HepG2 (cell line): ENCODE measurements at regions not wholly inside any gene's neighbourhood (a gene's known extent, or its start where the extent isn't known, plus 50 kb on each side); places are given as distances from the start of the nearest gene placed in this dataset.

Source experiments
- ATAC-seq: fragments of 200-7000 bp; cut with Tn5 transposase; 3 replicates; pipeline ENCODE4 v1.9.1; 2020; ENCODE audit warnings: mild to moderate bottlenecking, moderate library complexity
- BruUV-seq: library from RNA; stranded (reverse); fragments of 400-500 nt; replicated peaks from 2 replicates; lab custom pipeline; 2021; lab: Mats Ljungman, UMichigan
- CTCF ChIA-PET: fragments of 300-600 bp; formaldehyde crosslinking; extraction: SDS; loops from one replicate; lab custom pipeline; 2021; ENCODE audit warnings: low total read pairs, inconsistent platforms, low intra/inter-chr PET ratio; lab: Yijun Ruan, JAX
- POLR2A ChIA-PET: fragments of 350-600 bp; sonication (Branson Sonifier 250); formaldehyde crosslinking; loops from one replicate; lab custom pipeline; 2020; ENCODE audit warnings: antibody characterized with exemption, inconsistent platforms; lab: Yijun Ruan, JAX
- DNase-seq: peaks from one replicate; pipeline ENCODE4 v3.0.0-alpha.2; 2015; ENCODE audit warnings: low spot score
- FAIRE-seq: peaks from 3 replicates; lab custom pipeline; 2011; peaks lifted over from hg19 to GRCh38; lab: Jason Lieb, UNC
- H2AFZ ChIP-seq: one replicate; pipeline ENCODE4 v1.6.1; 2011; ENCODE audit warnings: low read length, inconsistent platforms
- H3K27ac ChIP-seq: fragments of 300-600 bp; 3 replicates; pipeline ENCODE4 v1.8.0; 2011; ENCODE audit warnings: mixed run types, mild to moderate bottlenecking, mixed read lengths, low read length, inconsistent platforms; ENCODE audit not compliant: insufficient read depth; ENCODE audit errors: extremely low read length
- H3K27me3 ChIP-seq, 2 experiments: fragments of 200-600 bp in 1 of 2; 2 replicates in 1 of 2; 3 replicates in 1 of 2; pipeline versions ENCODE4 v1.6.0 to v1.8.0; 2011; ENCODE audit warnings: low read length in 2 of 2, mild to moderate bottlenecking in 2 of 2, moderate library complexity in 2 of 2, inconsistent platforms in 1 of 2; ENCODE audit not compliant: insufficient read depth in 2 of 2, control insufficient read depth in 1 of 2
- H3K36me3 ChIP-seq, 2 experiments: fragments of 200-600 bp in 1 of 2; replicated peaks in 1 of 2; 2 replicates in 1 of 2; 3 replicates in 1 of 2; pipeline versions ENCODE4 v1.5.1 to v1.8.0; 2011; ENCODE audit warnings: low read length in 2 of 2, inconsistent platforms in 1 of 2; ENCODE audit not compliant: insufficient read depth in 2 of 2, control insufficient read depth in 1 of 2
- H3K4me1 ChIP-seq: 2 replicates; pipeline ENCODE4 v1.5.1; 2012; ENCODE audit warnings: low read length, inconsistent platforms; ENCODE audit not compliant: insufficient read depth
- H3K4me2 ChIP-seq: 2 replicates; pipeline ENCODE4 v1.6.0; 2011; ENCODE audit warnings: low read depth, low read length, inconsistent platforms
- H3K4me3 ChIP-seq, 3 experiments: fragments of 200-600 bp in 1 of 3; sonication (generic), shearing (Covaris generic) in 1 of 3; replicated peaks in 1 of 3; 2 replicates each; pipeline ENCODE4 v1.5.1; 2011 to 2016; ENCODE audit warnings: low read length in 3 of 3, inconsistent platforms in 2 of 3, low read depth in 2 of 3, mild to moderate bottlenecking in 2 of 3, control low read depth in 1 of 3, mixed read lengths in 1 of 3; ENCODE audit not compliant: insufficient read depth in 1 of 3
- H3K79me2 ChIP-seq: one replicate; pipeline ENCODE4 v1.6.1; 2011; ENCODE audit warnings: low read length, inconsistent platforms; ENCODE audit not compliant: insufficient read depth
- H3K9ac ChIP-seq: 2 replicates; pipeline ENCODE4 v1.6.0; 2011; ENCODE audit warnings: mild to moderate bottlenecking, low read depth, low read length, inconsistent platforms; ENCODE audit not compliant: insufficient read depth
- H3K9me3 ChIP-seq: 2 replicates; pipeline ENCODE4 v1.5.1; 2012; ENCODE audit warnings: mild to moderate bottlenecking, low read length
- H4K20me1 ChIP-seq: 2 replicates; pipeline ENCODE4 v1.6.0; 2011; ENCODE audit warnings: inconsistent platforms, mild to moderate bottlenecking, low read length, moderate library complexity; ENCODE audit not compliant: insufficient read depth
- GATA4 ChIP-seq: sonication (generic); IDR thresholded peaks from 2 replicates; pipeline ENCODE4 v1.6.1; 2016; ENCODE audit warnings: antibody characterized with exemption, low read depth, borderline replicate concordance
- KAT8 ChIP-seq: IDR thresholded peaks from 2 replicates; pipeline ENCODE4 v1.6.1; 2016; ENCODE audit warnings: missing genetic modification reagents, missing compliant biosample characterization
- SIX1 ChIP-seq: sonication (generic); formaldehyde crosslinking; IDR thresholded peaks from 2 replicates; pipeline ENCODE4 v1.4.0; 2020; ENCODE audit warnings: missing genetic modification reagents, borderline replicate concordance
- SRSF1 ChIP-seq: fragments of 200-400 bp; formaldehyde crosslinking; optimal IDR thresholded peaks from 2 replicates; pipeline ENCODE3; 2017; ENCODE audit warnings: mild to moderate bottlenecking, low read depth, low read length, moderate library complexity
- STAG1 ChIP-seq: sonication (generic); formaldehyde crosslinking; IDR thresholded peaks from 2 replicates; pipeline ENCODE4 v1.4.0; 2020; ENCODE audit warnings: missing genetic modification reagents
- XRCC5 ChIP-seq: fragments of 200-400 bp; formaldehyde crosslinking; optimal IDR thresholded peaks from 2 replicates; pipeline ENCODE3; 2017; ENCODE audit warnings: mild to moderate bottlenecking, low read length
- YEATS4 ChIP-seq: sonication (generic); formaldehyde crosslinking; IDR thresholded peaks from 2 replicates; pipeline ENCODE4 v1.4.0; 2020; ENCODE audit warnings: missing genetic modification reagents, borderline replicate concordance
- ZBTB44 ChIP-seq: sonication (generic); formaldehyde crosslinking; IDR thresholded peaks from 2 replicates; pipeline ENCODE4 v1.4.0; 2020; ENCODE audit warnings: missing genetic modification reagents
- ZNF251 ChIP-seq: sonication (generic); formaldehyde crosslinking; IDR thresholded peaks from 2 replicates; pipeline ENCODE4 v1.9.0; 2021; ENCODE audit warnings: mild to moderate bottlenecking, missing genetic modification reagents
- ZNF253 ChIP-seq: sonication (generic); formaldehyde crosslinking; IDR thresholded peaks from 2 replicates; pipeline ENCODE4 v1.8.0; 2022; ENCODE audit warnings: mild to moderate bottlenecking, missing genetic modification reagents, borderline replicate concordance
- ZNF282 ChIP-seq: fragments of 450-650 bp; IDR thresholded peaks from 2 replicates; pipeline ENCODE4 v1.6.1; 2018; ENCODE audit not compliant: partially characterized antibody
- ZNF607 ChIP-seq: sonication (generic); formaldehyde crosslinking; IDR thresholded peaks from 2 replicates; pipeline ENCODE4 v1.5.1; 2020; ENCODE audit warnings: missing genetic modification reagents, mild to moderate bottlenecking, borderline replicate concordance
- ZNF678 ChIP-seq: sonication (generic); formaldehyde crosslinking; IDR thresholded peaks from 2 replicates; pipeline ENCODE4 v1.4.0; 2020; ENCODE audit warnings: mild to moderate bottlenecking, missing genetic modification reagents
- ZNF709 ChIP-seq: sonication (generic); formaldehyde crosslinking; IDR thresholded peaks from 2 replicates; pipeline ENCODE4 v1.5.0; 2020; ENCODE audit warnings: mild to moderate bottlenecking, missing genetic modification reagents
- in situ Hi-C: cut with HindIII; loops from 2 replicates; pipeline ENCODE4 v1.10.0; 2017; ENCODE audit warnings: low pct_unique_long_range_greater_than_20kb; ENCODE audit not compliant: extremely low pct_ligation_motif_present
- intact Hi-C: fragments of 100-400 bp; cut with micrococcal nuclease; formaldehyde crosslinking; loops from one replicate; pipeline ENCODE4 v1.10.0; 2022; ENCODE audit not compliant: unreplicated experiment
- TF ChIP-seq, protein P1 (sequence below): IDR thresholded peaks from 2 replicates; pipeline ENCODE4 v1.6.1; 2016; ENCODE audit warnings: control low read depth
- TF ChIP-seq, protein P2 (sequence below): sonication (generic); formaldehyde crosslinking; IDR thresholded peaks from 2 replicates; pipeline ENCODE4 v1.4.0; 2020; ENCODE audit warnings: mild to moderate bottlenecking, missing genetic modification reagents

DNA sequence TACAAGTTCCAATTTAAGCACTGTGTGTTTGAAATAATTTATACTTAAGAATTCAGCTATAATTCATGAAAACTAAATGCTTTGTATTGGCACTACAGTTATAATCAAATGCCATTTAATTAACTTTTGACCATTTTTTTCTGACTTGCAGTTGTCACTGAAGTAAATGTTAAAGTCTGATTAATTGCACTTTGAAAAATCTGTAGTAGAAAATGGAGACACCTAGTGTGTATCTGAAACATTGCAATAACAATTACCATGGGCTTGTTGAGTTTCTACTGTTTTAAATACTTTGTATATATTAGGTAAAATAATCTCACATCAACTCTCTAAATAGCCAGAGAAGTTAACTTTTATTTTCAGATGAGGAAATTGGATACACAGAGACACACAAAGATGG is 458.6 kb upstream of the FSIP2 start:
- FAIRE-seq (peak; percentile 48), DNase-seq (peak; percentile 16), ATAC-seq (0 out of 3 replicates have a peak, but pooled peaks have one; percentile 33)
- Histone ChIP-seq H3K27ac (no peak overlapping the region), H4K20me1 (no peaks in the 10 kb centered on the region), H3K27me3 (no peaks in the 10 kb centered on the region), H3K4me1 (no peaks in the 10 kb centered on the region), H3K79me2 (no peaks in the 10 kb centered on the region), H2AFZ (no peak overlapping the region), H3K4me2 (no peak overlapping the region), H3K4me3 (no peak overlapping the region), H3K9ac (no peak overlapping the region), H3K36me3 (no peaks in the 10 kb centered on the region), H3K9me3 (no peaks in the 10 kb centered on the region)
- in situ Hi-C loops = loop anchor here (25.0 kb wide), 1 partner anchor 1182 kb away; no protein-coding TSS in a partner anchor
- POLR2A ChIA-PET = no interaction called here
- intact Hi-C loops = loop anchor here (1.0 kb wide), 1 partner anchor 72 kb away; no protein-coding TSS in a partner anchor
- BruUV-seq = no TSS peak
- CTCF ChIA-PET = interaction anchor here (3.1 kb wide), 1 partner anchor 72 kb away, joined by 24 read pairs; no protein-coding TSS in a partner anchor
- TF ChIP-seq SIX1 (CRISPR knock-in tag) = no peak
- no peak for TF ChIP-seq KAT8 (CRISPR knock-in tag)
- no peak for TF ChIP-seq GATA4
- no peak for TF ChIP-seq XRCC5
- TF ChIP-seq ZNF607 = no peak
- TF ChIP-seq, protein P1, sequence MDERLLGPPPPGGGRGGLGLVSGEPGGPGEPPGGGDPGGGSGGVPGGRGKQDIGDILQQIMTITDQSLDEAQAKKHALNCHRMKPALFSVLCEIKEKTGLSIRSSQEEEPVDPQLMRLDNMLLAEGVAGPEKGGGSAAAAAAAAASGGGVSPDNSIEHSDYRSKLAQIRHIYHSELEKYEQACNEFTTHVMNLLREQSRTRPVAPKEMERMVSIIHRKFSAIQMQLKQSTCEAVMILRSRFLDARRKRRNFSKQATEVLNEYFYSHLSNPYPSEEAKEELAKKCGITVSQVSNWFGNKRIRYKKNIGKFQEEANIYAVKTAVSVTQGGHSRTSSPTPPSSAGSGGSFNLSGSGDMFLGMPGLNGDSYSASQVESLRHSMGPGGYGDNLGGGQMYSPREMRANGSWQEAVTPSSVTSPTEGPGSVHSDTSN (CRISPR knock-in tag) = no peak
- TF ChIP-seq ZNF709 = no peak
- peak; percentile 49 for TF ChIP-seq STAG1
- no peak for TF ChIP-seq ZBTB44 (CRISPR knock-in tag)
- TF ChIP-seq ZNF253 (CRISPR knock-in tag) = no peak
- no peak for TF ChIP-seq ZNF678 (CRISPR knock-in tag)
- no peak for TF ChIP-seq SRSF1
- no peak for TF ChIP-seq YEATS4 (CRISPR knock-in tag)
- TF ChIP-seq, protein P2, sequence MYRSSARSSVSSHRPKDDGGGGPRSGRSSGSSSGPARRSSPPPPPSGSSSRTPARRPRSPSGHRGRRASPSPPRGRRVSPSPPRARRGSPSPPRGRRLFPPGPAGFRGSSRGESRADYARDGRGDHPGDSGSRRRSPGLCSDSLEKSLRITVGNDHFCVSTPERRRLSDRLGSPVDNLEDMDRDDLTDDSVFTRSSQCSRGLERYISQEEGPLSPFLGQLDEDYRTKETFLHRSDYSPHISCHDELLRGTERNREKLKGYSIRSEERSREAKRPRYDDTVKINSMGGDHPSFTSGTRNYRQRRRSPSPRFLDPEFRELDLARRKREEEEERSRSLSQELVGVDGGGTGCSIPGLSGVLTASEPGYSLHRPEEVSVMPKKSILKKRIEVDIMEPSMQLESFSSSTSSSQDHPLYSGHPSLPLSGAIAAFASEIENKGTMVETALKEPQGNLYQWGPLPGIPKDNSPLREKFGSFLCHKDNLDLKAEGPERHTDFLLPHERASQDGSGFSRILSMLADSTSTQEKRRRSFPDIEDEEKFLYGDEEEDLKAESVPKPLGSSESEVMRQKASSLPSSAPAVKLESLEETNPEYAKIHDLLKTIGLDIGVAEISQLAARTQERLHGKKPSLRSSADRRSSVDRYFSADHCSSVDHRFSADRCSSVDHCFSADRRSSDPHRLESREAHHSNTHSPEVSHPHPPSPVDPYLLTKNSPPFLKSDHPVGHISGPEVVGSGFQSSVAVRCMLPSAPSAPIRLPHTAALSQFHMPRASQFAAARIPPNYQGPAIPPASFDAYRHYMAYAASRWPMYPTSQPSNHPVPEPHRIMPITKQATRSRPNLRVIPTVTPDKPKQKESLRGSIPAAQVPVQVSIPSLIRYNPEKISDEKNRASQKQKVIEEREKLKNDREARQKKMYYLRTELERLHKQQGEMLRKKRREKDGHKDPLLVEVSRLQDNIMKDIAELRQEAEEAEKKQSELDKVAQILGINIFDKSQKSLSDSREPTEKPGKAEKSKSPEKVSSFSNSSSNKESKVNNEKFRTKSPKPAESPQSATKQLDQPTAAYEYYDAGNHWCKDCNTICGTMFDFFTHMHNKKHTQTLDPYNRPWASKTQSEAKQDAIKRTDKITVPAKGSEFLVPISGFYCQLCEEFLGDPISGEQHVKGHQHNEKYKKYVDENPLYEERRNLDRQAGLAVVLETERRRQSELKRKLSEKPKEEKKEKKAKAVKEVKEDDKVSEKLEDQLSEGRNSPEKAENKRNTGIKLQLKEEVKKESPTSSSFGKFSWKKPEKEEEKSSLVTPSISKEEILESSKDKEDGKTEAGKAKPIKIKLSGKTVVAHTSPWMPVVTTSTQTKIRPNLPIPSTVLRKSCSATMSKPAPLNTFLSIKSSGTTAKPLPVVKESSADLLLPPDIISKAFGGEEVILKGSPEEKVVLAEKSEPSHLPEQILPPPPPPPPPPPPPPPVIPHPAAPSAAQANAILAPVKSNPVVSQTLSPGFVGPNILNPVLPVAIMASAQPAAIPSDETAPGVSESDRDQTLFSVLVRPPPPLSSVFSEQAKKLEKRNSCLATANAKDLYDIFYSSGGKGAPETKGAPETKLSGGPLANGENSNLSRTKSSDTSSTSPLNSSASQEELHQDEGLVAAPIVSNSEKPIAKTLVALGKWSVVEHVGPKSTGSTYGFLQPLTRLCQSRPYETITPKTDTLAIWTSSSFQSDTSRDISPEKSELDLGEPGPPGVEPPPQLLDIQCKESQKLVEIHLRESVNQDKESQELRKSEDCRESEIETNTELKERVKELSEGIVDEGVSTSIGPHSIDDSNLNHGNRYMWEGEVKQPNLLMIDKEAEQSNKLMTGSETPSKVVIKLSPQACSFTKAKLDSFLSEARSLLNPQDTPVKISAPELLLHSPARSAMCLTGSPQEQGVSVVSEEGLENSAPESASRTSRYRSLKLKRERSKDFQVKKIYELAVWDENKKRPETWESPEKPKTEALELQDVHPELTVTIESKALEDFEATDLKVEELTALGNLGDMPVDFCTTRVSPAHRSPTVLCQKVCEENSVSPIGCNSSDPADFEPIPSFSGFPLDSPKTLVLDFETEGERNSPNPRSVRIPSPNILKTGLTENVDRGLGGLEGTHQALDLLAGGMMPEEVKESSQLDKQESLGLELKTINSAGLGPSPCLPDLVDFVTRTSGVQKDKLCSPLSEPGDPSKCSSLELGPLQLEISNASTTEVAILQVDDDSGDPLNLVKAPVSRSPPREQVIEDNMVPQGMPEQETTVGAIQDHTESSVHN (CRISPR knock-in tag) = no peak
- no peak for TF ChIP-seq ZNF282
- no peak for TF ChIP-seq ZNF251
